Adrenal gland (tissue), 9 donors: ENCODE measurements at regions not wholly inside any gene's neighbourhood (a gene's known extent, or its start where the extent isn't known, plus 50 kb on each side); places are given as distances from the start of the nearest gene placed in this dataset.

Experiments used
- DNase-seq, 7 donors: peaks; one replicate each; pipeline ENCODE4 v3.0.0-alpha.2; 2019 to 2020
- H3K27ac ChIP-seq, 5 donors: fragments of 200-600 bp; sonication (generic) in 4 of 5; 1 replicate in 3 of 5; 2 replicates in 2 of 5; pipeline versions ENCODE4 v1.5.1 to v1.8.0; 2016 to 2020; ENCODE audit warnings: mild to moderate bottlenecking in 1 of 5
- H3K27me3 ChIP-seq: fragments of 200-600 bp; 2 replicates; pipeline ENCODE4 v1.8.0; 2021
- H3K36me3 ChIP-seq, 2 donors: fragments of 200-600 bp; replicated peaks in 1 of 2; 1 replicate in 1 of 2; 2 replicates in 1 of 2; pipeline versions ENCODE4 v1.5.1 to v1.8.0; 2018 to 2022
- H3K4me1 ChIP-seq, 2 donors: fragments of 200-600 bp; replicated peaks in 1 of 2; 1 replicate in 1 of 2; 2 replicates in 1 of 2; pipeline versions ENCODE4 v1.5.1 to v1.8.0; 2018 to 2021
- H3K4me3 ChIP-seq, 4 donors: fragments of 200-600 bp; sonication (generic) in 3 of 4; one replicate each; pipeline ENCODE4 v1.5.1; 2016 to 2018
- H3K9me3 ChIP-seq, 3 donors: fragments of 200-600 bp; sonication (generic) in 1 of 3; replicated peaks in 1 of 3; 1 replicate in 2 of 3; 2 replicates in 1 of 3; pipeline versions ENCODE4 v1.5.1 to v1.8.0; 2016 to 2021
- CTCF ChIP-seq, 6 experiments: fragments of 450-650 bp in 4 of 6; fragments of 200-600 bp in 2 of 6; sonication (generic) in 1 of 6; IDR thresholded peaks; 1 replicate in 5 of 6; 2 replicates in 1 of 6; pipeline versions ENCODE4 v1.5.1 to v1.8.0; 2016 to 2021; ENCODE audit warnings: antibody characterized with exemption in 6 of 6, mild to moderate bottlenecking in 2 of 6, moderate library complexity in 1 of 6
- POLR2A ChIP-seq, 2 donors: fragments of 450-650 bp; IDR thresholded peaks; one replicate each; pipeline ENCODE4 v1.6.1; 2017; ENCODE audit warnings: antibody characterized with exemption in 2 of 2, mild to moderate bottlenecking in 2 of 2, moderate library complexity in 1 of 2
- WGBS, 4 donors: extraction: QIAGEN DNeasy Blood & Tissue Kit in 2 of 4; methylation state at CpG; one replicate each; pipeline versions ENCODE4 v1.1.5 to v1.1.7; 2013 to 2017; 5-methylcytosine and 5-hydroxymethylcytosine counted together
- intact Hi-C, 2 donors: fragments of 100-400 bp; cut with DNase I; formaldehyde crosslinking; loops; one replicate each; pipeline versions ENCODE4 v1.14.1 to v1.15.0; 2022 to 2023
- donor health status: healthy with polysubstance abuse.
- donor health status: Bipolar disorder and iron deficiency.
- donor health status: DM: yes; HTN: yes; CAD: no.
- donor health status: DM: no; HTN: no; CAD: no.
- donor health status: DM: no; HTN: no; CAD: no.

- WGBS, 4 donors: 55 to 64% (median 59%) methylated on average over 2 of the region's 2 CpGs
- no peak for TF ChIP-seq POLR2A (IDR thresholded peaks at IDR 0.05)
- TF ChIP-seq CTCF (IDR thresholded peaks at IDR 0.05): peak in 1 of 6 experiments; percentile 12
- Histone ChIP-seq H3K36me3 (no peaks in the 10 kb centered on the region), H3K4me1 (no peaks in the 10 kb centered on the region), H3K9me3 (no peaks in the 10 kb centered on the region), H3K27me3 (no peaks in the 10 kb centered on the region), H3K4me3 (no peak overlapping the region), H3K27ac (no peak overlapping the region)
- intact Hi-C loops: no loop called here
- DNase-seq: peak in 1 of 7 donors; percentile 8
Measured at GRCh38 chr5:92678640-92679039, 902.4 kb downstream of the NR2F1-AS1 start.

GRCh38 chr5:92676215-92677165, 904.5 kb downstream of the NR2F1-AS1 start:
- Histone ChIP-seq H3K4me1 (no peaks in the 10 kb centered on the region), H3K9me3 (no peaks in the 10 kb centered on the region), H3K27ac (no peak overlapping the region), H3K36me3 (no peaks in the 10 kb centered on the region), H3K4me3 (no peak overlapping the region), H3K27me3 (no peaks in the 10 kb centered on the region)
- intact Hi-C loops: no loop called here
- DNase-seq: no peak
- TF ChIP-seq POLR2A (IDR thresholded peaks at IDR 0.05) (no peak), CTCF (IDR thresholded peaks at IDR 0.05) (no peak)
- WGBS, 4 donors: 82 to 85% (median 84%) methylated on average over 8 of the region's 8 CpGs

- Histone ChIP-seq H3K36me3 (no peaks in the 10 kb centered on the region), H3K9me3 (no peaks in the 10 kb centered on the region), H3K4me3 (no peak overlapping the region), H3K4me1 (no peaks in the 10 kb centered on the region), H3K27me3 (no peaks in the 10 kb centered on the region), H3K27ac (no peak overlapping the region)
- TF ChIP-seq POLR2A (IDR thresholded peaks at IDR 0.05) (no peak), CTCF (IDR thresholded peaks at IDR 0.05) (no peak)
- intact Hi-C loops: no loop called here
- 89 to 97% (median 94%) methylated on average over 2 of the region's 2 CpGs for WGBS, 4 donors
- DNase-seq: no peak
Measured at GRCh38 chr5:92674321-92674720, 906.7 kb downstream of the NR2F1-AS1 start.

GRCh38 chr5:92665506-92665905, 915.5 kb downstream of the NR2F1-AS1 start:
- intact Hi-C loops: no loop called here
- Histone ChIP-seq H3K27ac (no peak overlapping the region), H3K9me3 (no peaks in the 10 kb centered on the region), H3K27me3 (no peaks in the 10 kb centered on the region), H3K36me3 (no peaks in the 10 kb centered on the region), H3K4me3 (no peak overlapping the region), H3K4me1 (no peaks in the 10 kb centered on the region)
- 42 to 71% (median 59%) methylated on average over 1 of the region's 1 CpG for WGBS, 4 donors
- no peak for TF ChIP-seq CTCF (IDR thresholded peaks at IDR 0.05)
- no peak for TF ChIP-seq POLR2A (IDR thresholded peaks at IDR 0.05)
- no peak for DNase-seq
